Astrocyte of the cerebellum (primary cell): ENCODE measurements at regions not wholly inside any gene's neighbourhood (a gene's known extent, or its start where the extent isn't known, plus 50 kb on each side); places are given as distances from the start of the nearest gene placed in this dataset.
"Not testable (repeated sequence)": the region's sequence is repeated elsewhere in the genome, so short reads cannot be mapped to it uniquely, and the experiment has no call there.

Experiments
- DNase-seq: peaks from one replicate; pipeline ENCODE4 v3.0.0-alpha.2; 2011; ENCODE audit warnings: low read depth
- H3K4me3 ChIP-seq: 2 replicates; pipeline ENCODE4 v1.5.1; 2011; ENCODE audit warnings: mild to moderate bottlenecking, low read depth, low read length, moderate library complexity
- CTCF ChIP-seq: IDR thresholded peaks from 2 replicates; pipeline ENCODE4 v1.5.1; 2012; ENCODE audit warnings: low read length, low read depth, moderate library complexity, mild to moderate bottlenecking; ENCODE audit errors: missing control alignments
- in situ Hi-C: cut with HindIII; loops from 2 replicates; pipeline ENCODE4 v1.10.0; 2017; ENCODE audit warnings: low sequenced_read_pairs

- TF ChIP-seq CTCF = no peak
- in situ Hi-C loops = no loop called here
- no peak for DNase-seq
- H3K4me3 ChIP-seq = no peak overlapping the region
Observed at GRCh38 chr2:8252997-8253694, 428.7 kb upstream of the ID2 start.

- no peak for TF ChIP-seq CTCF
- in situ Hi-C loops = no loop called here
- no peak overlapping the region for H3K4me3 ChIP-seq
- DNase-seq = no peak
Observed at GRCh38 chr2:8253781-8254180, 428.1 kb upstream of the ID2 start.

- in situ Hi-C loops, DNase-seq, H3K4me3 ChIP-seq: not testable (repeated sequence)
Observed at GRCh38 chr2:8254214-8254613, 427.6 kb upstream of the ID2 start.

GRCh38 chr2:8254791-8255447 is 426.9 kb upstream of the ID2 start:
- no peak for TF ChIP-seq CTCF
- DNase-seq = no peak
- in situ Hi-C loops = no loop called here
- no peak overlapping the region for H3K4me3 ChIP-seq

GRCh38 chr2:8255448-8255800 is 426.4 kb upstream of the ID2 start:
- no peak overlapping the region for H3K4me3 ChIP-seq
- no peak for TF ChIP-seq CTCF
- no peak for DNase-seq
- in situ Hi-C loops = no loop called here

- DNase-seq = no peak
- no peak overlapping the region for H3K4me3 ChIP-seq
- no peak for TF ChIP-seq CTCF
- in situ Hi-C loops = no loop called here
Observed at GRCh38 chr2:8256905-8257304, 425.0 kb upstream of the ID2 start.

GRCh38 chr2:8257502-8257901 is 424.4 kb upstream of the ID2 start:
- no peak for TF ChIP-seq CTCF
- in situ Hi-C loops = no loop called here
- no peak overlapping the region for H3K4me3 ChIP-seq

More at GRCh38 chr2:8257502-8257901, 424.4 kb upstream of the ID2 start:
- DNase-seq = no peak
